GM12878 (cell line): ENCODE measurements at regions not wholly inside any gene's neighbourhood (a gene's known extent, or its start where the extent isn't known, plus 50 kb on each side); places are given as distances from the start of the nearest gene placed in this dataset.

Experiments
- IKZF2 ChIP-seq, 2 experiments: fragments of 450-650 bp; IDR thresholded peaks; 2 replicates each; pipeline ENCODE4 v1.6.1; 2017; ENCODE audit warnings: mild to moderate bottlenecking in 2 of 2, moderate library complexity in 2 of 2
- RFX5 ChIP-seq: IDR thresholded peaks from 2 replicates; pipeline ENCODE4 v1.6.1; 2011; ENCODE audit warnings: low read depth, low read length, improper control_type of control experiment
- STAT3 ChIP-seq: IDR thresholded peaks from 2 replicates; pipeline ENCODE4 v1.6.1; 2011; ENCODE audit warnings: low read depth, low read length, improper control_type of control experiment
- TAF1 ChIP-seq: IDR thresholded peaks from 2 replicates; pipeline ENCODE4 v1.6.1; 2011; ENCODE audit warnings: mild to moderate bottlenecking, low read depth, low read length, borderline replicate concordance
- ZNF274 ChIP-seq: IDR thresholded peaks from one replicate; pipeline ENCODE4 v1.8.0; 2011; ENCODE audit not compliant: insufficient read length, insufficient read depth
- ZNF384 ChIP-seq: IDR thresholded peaks from 2 replicates; pipeline ENCODE4 v1.6.1; 2012; ENCODE audit warnings: low read depth, mild to moderate bottlenecking, low read length, improper control_type of control experiment, borderline replicate concordance
- TF ChIP-seq, protein P1 (sequence below): IDR thresholded peaks from 2 replicates; pipeline ENCODE4 v1.6.1; 2012; ENCODE audit warnings: mild to moderate bottlenecking, low read depth, low read length
- TF ChIP-seq, protein P2 (sequence below): fragments of 150-350 bp; IDR thresholded peaks from 2 replicates; pipeline ENCODE4 v1.6.1; 2014; ENCODE audit warnings: mild to moderate bottlenecking, low read depth, low read length
- TF ChIP-seq, protein P3 (sequence below): fragments of 450-650 bp; IDR thresholded peaks from 2 replicates; pipeline ENCODE4 v1.6.1; 2017; ENCODE audit warnings: borderline replicate concordance
- TF ChIP-seq, protein P4 (sequence below): fragments of 450-650 bp; IDR thresholded peaks from 2 replicates; pipeline ENCODE4 v1.6.1; 2017; ENCODE audit warnings: low read depth, mild to moderate bottlenecking, moderate library complexity

DNA sequence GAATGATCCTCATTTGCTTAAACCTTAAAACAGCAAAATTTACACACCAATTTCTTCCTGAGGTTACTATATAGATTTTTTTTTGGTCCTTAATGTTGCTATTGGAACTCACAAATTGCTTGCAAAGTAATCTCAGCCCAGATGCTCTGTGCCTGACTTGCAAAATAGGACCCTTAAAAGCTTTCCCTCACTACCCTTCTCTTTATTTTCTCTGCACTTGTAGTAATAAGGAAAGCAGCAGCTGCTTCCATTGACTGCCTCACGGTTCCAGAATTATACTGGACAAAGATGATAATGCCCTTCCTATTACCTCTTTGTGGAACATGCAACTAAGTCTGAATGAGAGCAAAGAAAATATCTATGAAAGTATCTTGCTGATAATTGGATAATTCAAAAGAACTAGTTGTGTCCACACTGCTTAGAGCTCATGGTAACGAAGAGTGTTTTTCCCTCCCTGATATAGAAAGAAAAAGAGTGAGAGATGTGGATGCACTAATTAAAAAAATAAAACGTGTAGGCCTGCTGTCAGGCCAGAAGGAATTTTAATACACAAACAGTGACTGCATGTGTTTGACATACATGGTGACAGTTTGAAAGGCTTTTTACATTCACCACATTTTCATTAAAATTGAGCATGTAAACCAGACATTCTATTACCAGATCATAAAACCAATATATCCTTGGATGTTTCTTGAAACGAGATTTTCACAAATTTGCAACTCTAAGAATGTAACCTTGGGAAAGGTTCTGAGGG lies 783.1 kb downstream of the GBE1 start (continued):
- TF ChIP-seq, protein P1, sequence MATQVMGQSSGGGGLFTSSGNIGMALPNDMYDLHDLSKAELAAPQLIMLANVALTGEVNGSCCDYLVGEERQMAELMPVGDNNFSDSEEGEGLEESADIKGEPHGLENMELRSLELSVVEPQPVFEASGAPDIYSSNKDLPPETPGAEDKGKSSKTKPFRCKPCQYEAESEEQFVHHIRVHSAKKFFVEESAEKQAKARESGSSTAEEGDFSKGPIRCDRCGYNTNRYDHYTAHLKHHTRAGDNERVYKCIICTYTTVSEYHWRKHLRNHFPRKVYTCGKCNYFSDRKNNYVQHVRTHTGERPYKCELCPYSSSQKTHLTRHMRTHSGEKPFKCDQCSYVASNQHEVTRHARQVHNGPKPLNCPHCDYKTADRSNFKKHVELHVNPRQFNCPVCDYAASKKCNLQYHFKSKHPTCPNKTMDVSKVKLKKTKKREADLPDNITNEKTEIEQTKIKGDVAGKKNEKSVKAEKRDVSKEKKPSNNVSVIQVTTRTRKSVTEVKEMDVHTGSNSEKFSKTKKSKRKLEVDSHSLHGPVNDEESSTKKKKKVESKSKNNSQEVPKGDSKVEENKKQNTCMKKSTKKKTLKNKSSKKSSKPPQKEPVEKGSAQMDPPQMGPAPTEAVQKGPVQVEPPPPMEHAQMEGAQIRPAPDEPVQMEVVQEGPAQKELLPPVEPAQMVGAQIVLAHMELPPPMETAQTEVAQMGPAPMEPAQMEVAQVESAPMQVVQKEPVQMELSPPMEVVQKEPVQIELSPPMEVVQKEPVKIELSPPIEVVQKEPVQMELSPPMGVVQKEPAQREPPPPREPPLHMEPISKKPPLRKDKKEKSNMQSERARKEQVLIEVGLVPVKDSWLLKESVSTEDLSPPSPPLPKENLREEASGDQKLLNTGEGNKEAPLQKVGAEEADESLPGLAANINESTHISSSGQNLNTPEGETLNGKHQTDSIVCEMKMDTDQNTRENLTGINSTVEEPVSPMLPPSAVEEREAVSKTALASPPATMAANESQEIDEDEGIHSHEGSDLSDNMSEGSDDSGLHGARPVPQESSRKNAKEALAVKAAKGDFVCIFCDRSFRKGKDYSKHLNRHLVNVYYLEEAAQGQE = no peak
- TF ChIP-seq STAT3 (no peak), ZNF384 (no peak), TAF1 (no peak), IKZF2 (IDR thresholded peaks at IDR 0.05) (no peak), ZNF274 (no peak), RFX5 (no peak)
- TF ChIP-seq, protein P2, sequence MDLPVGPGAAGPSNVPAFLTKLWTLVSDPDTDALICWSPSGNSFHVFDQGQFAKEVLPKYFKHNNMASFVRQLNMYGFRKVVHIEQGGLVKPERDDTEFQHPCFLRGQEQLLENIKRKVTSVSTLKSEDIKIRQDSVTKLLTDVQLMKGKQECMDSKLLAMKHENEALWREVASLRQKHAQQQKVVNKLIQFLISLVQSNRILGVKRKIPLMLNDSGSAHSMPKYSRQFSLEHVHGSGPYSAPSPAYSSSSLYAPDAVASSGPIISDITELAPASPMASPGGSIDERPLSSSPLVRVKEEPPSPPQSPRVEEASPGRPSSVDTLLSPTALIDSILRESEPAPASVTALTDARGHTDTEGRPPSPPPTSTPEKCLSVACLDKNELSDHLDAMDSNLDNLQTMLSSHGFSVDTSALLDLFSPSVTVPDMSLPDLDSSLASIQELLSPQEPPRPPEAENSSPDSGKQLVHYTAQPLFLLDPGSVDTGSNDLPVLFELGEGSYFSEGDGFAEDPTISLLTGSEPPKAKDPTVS = no peak
- TF ChIP-seq, protein P3, sequence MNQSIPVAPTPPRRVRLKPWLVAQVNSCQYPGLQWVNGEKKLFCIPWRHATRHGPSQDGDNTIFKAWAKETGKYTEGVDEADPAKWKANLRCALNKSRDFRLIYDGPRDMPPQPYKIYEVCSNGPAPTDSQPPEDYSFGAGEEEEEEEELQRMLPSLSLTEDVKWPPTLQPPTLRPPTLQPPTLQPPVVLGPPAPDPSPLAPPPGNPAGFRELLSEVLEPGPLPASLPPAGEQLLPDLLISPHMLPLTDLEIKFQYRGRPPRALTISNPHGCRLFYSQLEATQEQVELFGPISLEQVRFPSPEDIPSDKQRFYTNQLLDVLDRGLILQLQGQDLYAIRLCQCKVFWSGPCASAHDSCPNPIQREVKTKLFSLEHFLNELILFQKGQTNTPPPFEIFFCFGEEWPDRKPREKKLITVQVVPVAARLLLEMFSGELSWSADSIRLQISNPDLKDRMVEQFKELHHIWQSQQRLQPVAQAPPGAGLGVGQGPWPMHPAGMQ = no peak
- TF ChIP-seq, protein P4, sequence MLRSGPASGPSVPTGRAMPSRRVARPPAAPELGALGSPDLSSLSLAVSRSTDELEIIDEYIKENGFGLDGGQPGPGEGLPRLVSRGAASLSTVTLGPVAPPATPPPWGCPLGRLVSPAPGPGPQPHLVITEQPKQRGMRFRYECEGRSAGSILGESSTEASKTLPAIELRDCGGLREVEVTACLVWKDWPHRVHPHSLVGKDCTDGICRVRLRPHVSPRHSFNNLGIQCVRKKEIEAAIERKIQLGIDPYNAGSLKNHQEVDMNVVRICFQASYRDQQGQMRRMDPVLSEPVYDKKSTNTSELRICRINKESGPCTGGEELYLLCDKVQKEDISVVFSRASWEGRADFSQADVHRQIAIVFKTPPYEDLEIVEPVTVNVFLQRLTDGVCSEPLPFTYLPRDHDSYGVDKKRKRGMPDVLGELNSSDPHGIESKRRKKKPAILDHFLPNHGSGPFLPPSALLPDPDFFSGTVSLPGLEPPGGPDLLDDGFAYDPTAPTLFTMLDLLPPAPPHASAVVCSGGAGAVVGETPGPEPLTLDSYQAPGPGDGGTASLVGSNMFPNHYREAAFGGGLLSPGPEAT = no peak
